Neural cell (in vitro differentiated cells): ENCODE measurements at regions not wholly inside any gene's neighbourhood (a gene's known extent, or its start where the extent isn't known, plus 50 kb on each side); places are given as distances from the start of the nearest gene placed in this dataset.

Source experiments
- H2AFZ ChIP-seq: fragments of 200-600, 300-800 bp; sonication (generic), shearing (Covaris generic); 2 replicates; pipeline ENCODE4 v1.6.0; 2014; ENCODE audit warnings: low read depth, mild to moderate bottlenecking, antibody characterized with exemption, low read length, moderate library complexity
- H3F3A ChIP-seq: fragments of 200-600 bp; shearing (Covaris generic); 2 replicates; pipeline ENCODE4 v1.6.1; 2016; ENCODE audit warnings: mild to moderate bottlenecking, moderate library complexity, mixed read lengths, antibody characterized with exemption, low read length; ENCODE audit not compliant: insufficient read depth, poor library complexity, severe bottlenecking
- H3K27ac ChIP-seq: fragments of 200-600, 300-800 bp; sonication (generic), shearing (Covaris generic); 2 replicates; pipeline ENCODE4 v1.5.1; 2014; ENCODE audit warnings: mild to moderate bottlenecking, low read length, moderate library complexity
- H3K27me3 ChIP-seq: fragments of 300-800, 200-600 bp; sonication (generic), shearing (Covaris generic); 2 replicates; pipeline ENCODE4 v1.6.0; 2014; ENCODE audit warnings: mild to moderate bottlenecking, low read depth, low read length, moderate library complexity; ENCODE audit not compliant: insufficient read depth
- H3K36me3 ChIP-seq: fragments of 300-800, 200-600 bp; sonication (generic), shearing (Covaris generic); 2 replicates; pipeline ENCODE4 v1.5.1; 2014; ENCODE audit warnings: mild to moderate bottlenecking, antibody characterized with exemption, low read length, moderate library complexity; ENCODE audit not compliant: insufficient read depth
- H3K4me2 ChIP-seq: fragments of 300-800, 200-600 bp; sonication (generic), shearing (Covaris generic); 2 replicates; pipeline ENCODE4 v1.6.0; 2014; ENCODE audit warnings: mild to moderate bottlenecking, low read length
- H3K4me3 ChIP-seq: fragments of 300-800, 200-600 bp; sonication (generic), shearing (Covaris generic); 2 replicates; pipeline ENCODE4 v1.5.1; 2014; ENCODE audit warnings: mild to moderate bottlenecking, low read length, moderate library complexity
- H3K79me2 ChIP-seq: fragments of 200-600 bp; shearing (Covaris generic); replicated peaks from 2 replicates; pipeline ENCODE4 v1.6.0; 2014; ENCODE audit warnings: mild to moderate bottlenecking, low read length, moderate library complexity; ENCODE audit not compliant: insufficient read depth
- H3K9ac ChIP-seq: fragments of 300-800, 200-600 bp; sonication (generic), shearing (Covaris generic); 2 replicates; pipeline ENCODE4 v1.6.1; 2016; ENCODE audit warnings: mild to moderate bottlenecking, low read length, mixed read lengths
- H3K9me2 ChIP-seq: fragments of 200-600 bp; shearing (Covaris generic); 2 replicates; pipeline ENCODE4 v1.6.1; 2016; ENCODE audit warnings: mild to moderate bottlenecking, low read length, mixed read lengths; ENCODE audit not compliant: insufficient read depth
- H3K9me3 ChIP-seq: fragments of 200-600, 300-800 bp; sonication (generic), shearing (Covaris generic); 2 replicates; pipeline ENCODE4 v1.6.1; 2016; ENCODE audit warnings: mild to moderate bottlenecking, mixed run types, low read length, moderate library complexity, mixed read lengths
- H4K20me1 ChIP-seq: fragments of 200-600 bp; shearing (Covaris generic); 2 replicates; pipeline ENCODE4 v1.6.1; 2016; ENCODE audit warnings: mild to moderate bottlenecking, mixed run types; ENCODE audit not compliant: insufficient read depth
- EP300 ChIP-seq: fragments of 450-650 bp; conservative IDR thresholded peaks from 2 replicates; pipeline ENCODE4 v1.6.1; 2014; ENCODE audit warnings: antibody characterized with exemption, mild to moderate bottlenecking, moderate library complexity; ENCODE audit not compliant: poor library complexity, severe bottlenecking
- EZH2 ChIP-seq: fragments of 200-600, 300-800 bp; shearing (Covaris generic), sonication (generic); IDR thresholded peaks from 2 replicates; pipeline ENCODE4 v1.6.1; 2014; ENCODE audit warnings: antibody characterized with exemption, low read length, borderline replicate concordance, mild to moderate bottlenecking; ENCODE audit not compliant: insufficient read depth, poor library complexity, severe bottlenecking
- MXI1 ChIP-seq: fragments of 450-650 bp; conservative IDR thresholded peaks from 2 replicates; pipeline ENCODE4 v1.6.1; 2014; ENCODE audit warnings: antibody characterized with exemption, mild to moderate bottlenecking; ENCODE audit not compliant: poor library complexity, severe bottlenecking
- POLR2AphosphoS5 ChIP-seq: IDR thresholded peaks from 2 replicates; pipeline ENCODE4 v1.6.1; 2012
- RAD21 ChIP-seq: fragments of 450-650 bp; conservative IDR thresholded peaks from 2 replicates; pipeline ENCODE4 v1.6.1; 2014; ENCODE audit warnings: antibody characterized with exemption, mild to moderate bottlenecking, moderate library complexity
- REST ChIP-seq: IDR thresholded peaks from 2 replicates; pipeline ENCODE4 v1.6.1; 2012; ENCODE audit warnings: borderline replicate concordance
- SMC3 ChIP-seq: fragments of 450-650 bp; conservative IDR thresholded peaks from 2 replicates; pipeline ENCODE4 v1.6.1; 2014; ENCODE audit warnings: antibody characterized with exemption, mild to moderate bottlenecking, moderate library complexity; ENCODE audit not compliant: poor library complexity
- TAF1 ChIP-seq: IDR thresholded peaks from 2 replicates; pipeline ENCODE4 v1.6.1; 2012; ENCODE audit warnings: low read depth
- TF ChIP-seq, protein P1 (sequence below): fragments of 450-650 bp; IDR thresholded peaks from 2 replicates; pipeline ENCODE4 v1.5.1; 2014; ENCODE audit warnings: antibody characterized with exemption, mild to moderate bottlenecking, moderate library complexity; ENCODE audit not compliant: poor library complexity, severe bottlenecking

- H3K27ac ChIP-seq: no peak overlapping the region
- no peaks in the 10 kb centered on the region for H3K9me2 ChIP-seq
- no peak overlapping the region for H2AFZ ChIP-seq
- no peak overlapping the region for H3K4me3 ChIP-seq
- H3F3A ChIP-seq: no peaks in the 10 kb centered on the region
- H3K9me3 ChIP-seq: no peaks in the 10 kb centered on the region
- no peaks in the 10 kb centered on the region for H3K79me2 ChIP-seq
- H3K4me2 ChIP-seq: no peak overlapping the region
- H4K20me1 ChIP-seq: no peaks in the 10 kb centered on the region
- no peak overlapping the region for H3K9ac ChIP-seq
- TF ChIP-seq POLR2AphosphoS5 (no peak), REST (no peak), TAF1 (no peak), RAD21 (no peak), MXI1 (no peak), EZH2 (no peak), EP300 (no peak), SMC3 (no peak)
- TF ChIP-seq, protein P1, sequence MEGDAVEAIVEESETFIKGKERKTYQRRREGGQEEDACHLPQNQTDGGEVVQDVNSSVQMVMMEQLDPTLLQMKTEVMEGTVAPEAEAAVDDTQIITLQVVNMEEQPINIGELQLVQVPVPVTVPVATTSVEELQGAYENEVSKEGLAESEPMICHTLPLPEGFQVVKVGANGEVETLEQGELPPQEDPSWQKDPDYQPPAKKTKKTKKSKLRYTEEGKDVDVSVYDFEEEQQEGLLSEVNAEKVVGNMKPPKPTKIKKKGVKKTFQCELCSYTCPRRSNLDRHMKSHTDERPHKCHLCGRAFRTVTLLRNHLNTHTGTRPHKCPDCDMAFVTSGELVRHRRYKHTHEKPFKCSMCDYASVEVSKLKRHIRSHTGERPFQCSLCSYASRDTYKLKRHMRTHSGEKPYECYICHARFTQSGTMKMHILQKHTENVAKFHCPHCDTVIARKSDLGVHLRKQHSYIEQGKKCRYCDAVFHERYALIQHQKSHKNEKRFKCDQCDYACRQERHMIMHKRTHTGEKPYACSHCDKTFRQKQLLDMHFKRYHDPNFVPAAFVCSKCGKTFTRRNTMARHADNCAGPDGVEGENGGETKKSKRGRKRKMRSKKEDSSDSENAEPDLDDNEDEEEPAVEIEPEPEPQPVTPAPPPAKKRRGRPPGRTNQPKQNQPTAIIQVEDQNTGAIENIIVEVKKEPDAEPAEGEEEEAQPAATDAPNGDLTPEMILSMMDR: no peak
- H3K27me3 ChIP-seq: no peaks in the 10 kb centered on the region
- H3K36me3 ChIP-seq: no peaks in the 10 kb centered on the region
Measured at GRCh38 chr2:53103679-53104078, 663.9 kb upstream of the CHAC2 start.

DNA sequence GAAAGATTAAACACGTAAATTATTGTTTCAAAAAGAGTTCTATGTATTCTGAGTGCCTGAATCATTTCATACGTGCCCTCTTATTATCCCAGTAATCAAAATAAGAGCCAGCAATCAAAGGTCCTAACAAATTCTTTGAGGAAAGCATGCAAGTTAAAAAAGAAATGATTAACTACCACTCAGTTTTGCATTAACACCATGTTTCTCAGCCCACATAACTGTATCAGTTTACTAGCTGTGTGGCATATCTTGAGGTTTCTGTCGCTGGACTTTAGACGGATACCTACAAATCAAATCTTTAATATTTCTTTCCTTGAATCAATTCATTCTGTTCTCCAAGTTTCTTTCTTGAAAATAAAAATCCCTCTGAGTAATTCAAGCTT, 668.9 kb upstream of the CHAC2 start:
- Histone ChIP-seq H3K9me2 (no peaks in the 10 kb centered on the region), H3K9me3 (no peaks in the 10 kb centered on the region), H3F3A (no peaks in the 10 kb centered on the region), H3K36me3 (no peaks in the 10 kb centered on the region), H3K79me2 (no peaks in the 10 kb centered on the region), H2AFZ (no peak overlapping the region), H3K4me2 (no peak overlapping the region), H3K27ac (no peak overlapping the region), H3K9ac (no peak overlapping the region), H4K20me1 (no peaks in the 10 kb centered on the region), H3K27me3 (no peaks in the 10 kb centered on the region), H3K4me3 (no peak overlapping the region)
- TF ChIP-seq MXI1 (no peak), SMC3 (no peak), EP300 (no peak), RAD21 (no peak), TAF1 (no peak), EZH2 (no peak), POLR2AphosphoS5 (no peak), REST (no peak)
